ENCODE measurements at regions not wholly inside any gene's neighbourhood (a gene's known extent, or its start where the extent isn't known, plus 50 kb on each side); places are given as distances from the start of the nearest gene placed in this dataset.

- no peaks in the 10 kb centered on the region for H3K27me3 ChIP-seq (ENCODE audit: insufficient read depth, low read length)
- no peak overlapping the region for H3K27ac ChIP-seq (ENCODE audit: low read depth, low read length, poor library complexity, severe bottlenecking)
These were observed 142.3 kb upstream of the ITGA6 start for GRCh38 chr2:172285010-172285621.

DNA sequence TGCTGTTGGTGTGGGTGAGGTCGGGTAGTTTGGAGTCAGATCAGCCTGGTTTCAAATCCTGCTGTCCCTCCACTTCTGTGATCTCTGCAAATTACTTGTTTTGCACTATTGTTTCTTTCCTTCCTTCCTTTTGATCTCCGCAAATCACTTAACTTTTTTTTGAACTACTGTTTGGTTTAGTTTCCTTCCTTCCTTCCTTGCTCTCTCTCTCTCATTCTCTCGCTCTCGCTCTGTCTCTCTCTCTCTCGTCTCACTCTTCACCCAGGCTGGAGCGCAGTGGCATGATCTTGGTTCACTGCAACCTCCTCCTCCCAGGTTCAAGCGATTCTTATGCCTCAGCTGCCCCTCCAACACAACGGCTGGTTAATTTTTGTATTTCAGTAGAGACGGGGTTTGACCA, 141.6 kb upstream of the ITGA6 start:
- no peak overlapping the region for H3K27ac ChIP-seq (ENCODE audit: low read depth, low read length, poor library complexity, severe bottlenecking)
- no peak for TF ChIP-seq EZH2 (IDR thresholded peaks at IDR 0.05; ENCODE audit: borderline replicate concordance, low read length)
- TF ChIP-seq, protein P1, sequence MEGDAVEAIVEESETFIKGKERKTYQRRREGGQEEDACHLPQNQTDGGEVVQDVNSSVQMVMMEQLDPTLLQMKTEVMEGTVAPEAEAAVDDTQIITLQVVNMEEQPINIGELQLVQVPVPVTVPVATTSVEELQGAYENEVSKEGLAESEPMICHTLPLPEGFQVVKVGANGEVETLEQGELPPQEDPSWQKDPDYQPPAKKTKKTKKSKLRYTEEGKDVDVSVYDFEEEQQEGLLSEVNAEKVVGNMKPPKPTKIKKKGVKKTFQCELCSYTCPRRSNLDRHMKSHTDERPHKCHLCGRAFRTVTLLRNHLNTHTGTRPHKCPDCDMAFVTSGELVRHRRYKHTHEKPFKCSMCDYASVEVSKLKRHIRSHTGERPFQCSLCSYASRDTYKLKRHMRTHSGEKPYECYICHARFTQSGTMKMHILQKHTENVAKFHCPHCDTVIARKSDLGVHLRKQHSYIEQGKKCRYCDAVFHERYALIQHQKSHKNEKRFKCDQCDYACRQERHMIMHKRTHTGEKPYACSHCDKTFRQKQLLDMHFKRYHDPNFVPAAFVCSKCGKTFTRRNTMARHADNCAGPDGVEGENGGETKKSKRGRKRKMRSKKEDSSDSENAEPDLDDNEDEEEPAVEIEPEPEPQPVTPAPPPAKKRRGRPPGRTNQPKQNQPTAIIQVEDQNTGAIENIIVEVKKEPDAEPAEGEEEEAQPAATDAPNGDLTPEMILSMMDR (IDR thresholded peaks at IDR 0.05; ENCODE audit: low read length), result no peak
- no peak overlapping the region for H3K4me2 ChIP-seq (ENCODE audit: low read length)
- H4K20me1 ChIP-seq (ENCODE audit: insufficient read depth, low read length), result no peaks in the 10 kb centered on the region
- H3K9me3 ChIP-seq (ENCODE audit: low read length), result no peaks in the 10 kb centered on the region
- H3K9me2 ChIP-seq (ENCODE audit: low read depth, low read length), result no peaks in the 10 kb centered on the region
- H3K9ac ChIP-seq (ENCODE audit: low read length), result no peak overlapping the region
- peaks cover 3% of the 10 kb centered on the region for H3K4me1 ChIP-seq (ENCODE audit: insufficient read depth, low read length, severe bottlenecking)
- no peaks in the 10 kb centered on the region for H3K36me3 ChIP-seq (ENCODE audit: insufficient read depth, low read length)
- H3K4me3 ChIP-seq (ENCODE audit: low read depth, low read length, poor library complexity, severe bottlenecking), result no peak overlapping the region
- no peak overlapping the region for H2AFZ ChIP-seq (ENCODE audit: low read length)
- no peaks in the 10 kb centered on the region for H3K79me2 ChIP-seq (ENCODE audit: insufficient read depth, low read length)
- H3F3A ChIP-seq (ENCODE audit: insufficient read depth, low read length), result no peaks in the 10 kb centered on the region
- H3K27me3 ChIP-seq (ENCODE audit: insufficient read depth, low read length), result no peaks in the 10 kb centered on the region

More at GRCh38 chr2:172285010-172285621, 142.3 kb upstream of the ITGA6 start:
- Histone ChIP-seq H3K79me2 (ENCODE audit: insufficient read depth, low read length) (no peaks in the 10 kb centered on the region), H3K4me2 (ENCODE audit: low read length) (no peak overlapping the region), H3K9me3 (ENCODE audit: low read length) (no peaks in the 10 kb centered on the region), H3K4me1 (ENCODE audit: insufficient read depth, low read length, severe bottlenecking) (peaks cover 7% of the 10 kb centered on the region), H3F3A (ENCODE audit: insufficient read depth, low read length) (no peaks in the 10 kb centered on the region), H3K9me2 (ENCODE audit: low read depth, low read length) (no peaks in the 10 kb centered on the region), H3K9ac (ENCODE audit: low read length) (no peak overlapping the region), H2AFZ (ENCODE audit: low read length) (no peak overlapping the region), H4K20me1 (ENCODE audit: insufficient read depth, low read length) (no peaks in the 10 kb centered on the region), H3K4me3 (ENCODE audit: low read depth, low read length, poor library complexity, severe bottlenecking) (no peak overlapping the region), H3K36me3 (ENCODE audit: insufficient read depth, low read length) (no peaks in the 10 kb centered on the region)
- TF ChIP-seq, protein P1 (IDR thresholded peaks at IDR 0.05; ENCODE audit: low read length), result no peak
- no peak for TF ChIP-seq EZH2 (IDR thresholded peaks at IDR 0.05; ENCODE audit: borderline replicate concordance, low read length)

DNA sequence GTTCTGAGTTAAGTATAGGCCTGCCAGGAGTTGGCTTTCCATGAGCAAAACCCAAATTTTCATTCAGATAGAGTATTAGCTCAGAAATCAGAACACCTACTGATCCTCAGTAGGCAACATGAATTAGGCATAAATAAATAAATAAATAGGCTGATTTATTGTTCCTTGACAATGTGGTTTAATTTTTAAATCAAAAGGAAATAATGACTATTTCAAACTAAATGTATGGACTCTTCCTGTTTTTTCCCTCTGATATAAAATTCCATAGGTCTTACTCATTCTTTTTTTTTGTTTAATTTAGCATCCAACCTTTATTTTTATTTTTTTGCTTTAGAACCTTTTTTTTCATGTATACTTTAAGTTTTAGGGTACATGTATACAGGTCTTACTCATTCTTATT, 140.2 kb upstream of the ITGA6 start:
- TF ChIP-seq EZH2 (IDR thresholded peaks at IDR 0.05; ENCODE audit: borderline replicate concordance, low read length), result no peak
- TF ChIP-seq, protein P1 (IDR thresholded peaks at IDR 0.05; ENCODE audit: low read length), result no peak
- Histone ChIP-seq H2AFZ (ENCODE audit: low read length) (no peak overlapping the region), H3F3A (ENCODE audit: insufficient read depth, low read length) (no peaks in the 10 kb centered on the region), H3K4me1 (ENCODE audit: insufficient read depth, low read length, severe bottlenecking) (no peaks in the 10 kb centered on the region), H3K79me2 (ENCODE audit: insufficient read depth, low read length) (no peaks in the 10 kb centered on the region), H3K36me3 (ENCODE audit: insufficient read depth, low read length) (no peaks in the 10 kb centered on the region), H3K9ac (ENCODE audit: low read length) (no peak overlapping the region), H4K20me1 (ENCODE audit: insufficient read depth, low read length) (no peaks in the 10 kb centered on the region), H3K4me2 (ENCODE audit: low read length) (no peak overlapping the region), H3K9me2 (ENCODE audit: low read depth, low read length) (no peaks in the 10 kb centered on the region), H3K27ac (ENCODE audit: low read depth, low read length, poor library complexity, severe bottlenecking) (no peak overlapping the region), H3K9me3 (ENCODE audit: low read length) (no peaks in the 10 kb centered on the region), H3K4me3 (ENCODE audit: low read depth, low read length, poor library complexity, severe bottlenecking) (no peak overlapping the region), H3K27me3 (ENCODE audit: insufficient read depth, low read length) (no peaks in the 10 kb centered on the region)

Measured in OCI-LY1 (cell line).